Limb (tissue), 2 donors: ENCODE measurements at regions not wholly inside any gene's neighbourhood (a gene's known extent, or its start where the extent isn't known, plus 50 kb on each side); places are given as distances from the start of the nearest gene placed in this dataset.
"Not testable (repeated sequence)": the region's sequence is repeated elsewhere in the genome, so short reads cannot be mapped to it uniquely, and the experiment has no call there.

ENCODE experiments used
- DNase-seq, 2 donors: peaks; one replicate each; pipeline ENCODE4 v3.0.0-alpha.2; 2016; ENCODE audit errors: extremely low spot score in 2 of 2

GRCh38 chr22:22296047-22296446 is 51.5 kb downstream of the VPREB1 start:
- DNase-seq, result not testable (repeated sequence)

GRCh38 chr22:22297159-22297793 is 52.7 kb downstream of the VPREB1 start:
- DNase-seq, result not testable (repeated sequence)

GRCh38 chr22:22297794-22298653 is 53.4 kb downstream of the VPREB1 start:
- DNase-seq, result peak; percentile 71 to 80

- DNase-seq, result not testable (repeated sequence)
Observed at GRCh38 chr22:22298654-22299009, 54.0 kb downstream of the VPREB1 start.

- not testable (repeated sequence) for DNase-seq
Observed at GRCh38 chr22:22300511-22300910, 55.9 kb downstream of the VPREB1 start.

GRCh38 chr22:22300946-22301345 is 56.4 kb downstream of the VPREB1 start:
- not testable (repeated sequence) for DNase-seq

- DNase-seq, result no peak
Observed at GRCh38 chr22:22316589-22316988, 72.0 kb downstream of the VPREB1 start.

GRCh38 chr22:22318723-22319465 is 74.3 kb downstream of the VPREB1 start:
- no peak for DNase-seq

GRCh38 chr22:22321743-22322611 is 77.4 kb downstream of the VPREB1 start:
- peak; percentile 37 to 68 for DNase-seq

- no peak for DNase-seq
Observed at GRCh38 chr22:22322792-22323191, 78.2 kb downstream of the VPREB1 start.

GRCh38 chr22:22327723-22328122 is 83.1 kb downstream of the VPREB1 start:
- DNase-seq, result no peak

- no peak for DNase-seq
Observed at GRCh38 chr22:22329792-22330191, 85.2 kb downstream of the VPREB1 start.

GRCh38 chr22:22335640-22336039 is 91.1 kb downstream of the VPREB1 start:
- DNase-seq, result not testable (repeated sequence)

GRCh38 chr22:22336333-22336732 is 91.7 kb downstream of the VPREB1 start:
- DNase-seq, result not testable (repeated sequence)

- not testable (repeated sequence) for DNase-seq
Observed at GRCh38 chr22:22338778-22339177, 94.2 kb downstream of the VPREB1 start.

GRCh38 chr22:22341736-22342135 is 97.2 kb downstream of the VPREB1 start:
- DNase-seq, result no peak

- DNase-seq, result peak in 1 of 2 donors; percentile 44
Observed at GRCh38 chr22:22342697-22343580, 98.4 kb downstream of the VPREB1 start.

GRCh38 chr22:22343581-22344296 is 99.2 kb downstream of the VPREB1 start:
- DNase-seq, result no peak

- DNase-seq, result no peak
Observed at GRCh38 chr22:22344430-22344829, 99.8 kb downstream of the VPREB1 start.
